ENCODE measurements at regions not wholly inside any gene's neighbourhood (a gene's known extent, or its start where the extent isn't known, plus 50 kb on each side); places are given as distances from the start of the nearest gene placed in this dataset.

DNA sequence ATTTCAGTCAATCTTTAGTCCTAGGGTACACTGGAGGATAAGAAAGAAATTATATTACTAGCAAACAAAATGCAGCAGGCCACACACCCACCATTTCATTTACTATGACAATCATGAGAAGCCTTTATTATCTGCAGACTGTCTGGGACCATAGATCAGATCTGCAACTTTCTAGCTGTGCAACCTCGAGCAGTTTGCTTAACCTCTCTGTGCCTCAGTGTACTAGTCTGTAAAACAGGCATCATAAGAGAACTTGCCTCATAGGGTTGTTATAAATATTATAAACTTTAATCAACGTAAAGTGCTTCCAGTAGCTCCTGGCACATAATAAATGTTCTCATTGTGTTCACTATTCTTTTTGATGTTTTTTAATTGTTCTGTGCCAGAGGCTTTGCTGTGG is 128.2 kb upstream of the C1QTNF7 start:
- no peak overlapping the region for H2AFZ ChIP-seq (ENCODE audit: low read depth, low read length)
- H3K27me3 ChIP-seq (ENCODE audit: insufficient read depth, low read depth, low read length), result no peaks in the 10 kb centered on the region
- no peaks in the 10 kb centered on the region for H3K9me3 ChIP-seq (ENCODE audit: low read length)
- H3F3A ChIP-seq (ENCODE audit: insufficient read depth, low read length, poor library complexity, severe bottlenecking), result no peaks in the 10 kb centered on the region
- H4K20me1 ChIP-seq (ENCODE audit: insufficient read depth), result no peaks in the 10 kb centered on the region
- TF ChIP-seq EP300 (conservative IDR thresholded peaks at IDR 0.05; ENCODE audit: poor library complexity, severe bottlenecking) (no peak), SMC3 (conservative IDR thresholded peaks at IDR 0.05; ENCODE audit: poor library complexity) (no peak)
- TF ChIP-seq, protein P1, sequence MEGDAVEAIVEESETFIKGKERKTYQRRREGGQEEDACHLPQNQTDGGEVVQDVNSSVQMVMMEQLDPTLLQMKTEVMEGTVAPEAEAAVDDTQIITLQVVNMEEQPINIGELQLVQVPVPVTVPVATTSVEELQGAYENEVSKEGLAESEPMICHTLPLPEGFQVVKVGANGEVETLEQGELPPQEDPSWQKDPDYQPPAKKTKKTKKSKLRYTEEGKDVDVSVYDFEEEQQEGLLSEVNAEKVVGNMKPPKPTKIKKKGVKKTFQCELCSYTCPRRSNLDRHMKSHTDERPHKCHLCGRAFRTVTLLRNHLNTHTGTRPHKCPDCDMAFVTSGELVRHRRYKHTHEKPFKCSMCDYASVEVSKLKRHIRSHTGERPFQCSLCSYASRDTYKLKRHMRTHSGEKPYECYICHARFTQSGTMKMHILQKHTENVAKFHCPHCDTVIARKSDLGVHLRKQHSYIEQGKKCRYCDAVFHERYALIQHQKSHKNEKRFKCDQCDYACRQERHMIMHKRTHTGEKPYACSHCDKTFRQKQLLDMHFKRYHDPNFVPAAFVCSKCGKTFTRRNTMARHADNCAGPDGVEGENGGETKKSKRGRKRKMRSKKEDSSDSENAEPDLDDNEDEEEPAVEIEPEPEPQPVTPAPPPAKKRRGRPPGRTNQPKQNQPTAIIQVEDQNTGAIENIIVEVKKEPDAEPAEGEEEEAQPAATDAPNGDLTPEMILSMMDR (IDR thresholded peaks at IDR 0.05; ENCODE audit: poor library complexity, severe bottlenecking), result no peak
- H3K4me2 ChIP-seq (ENCODE audit: low read length), result no peak overlapping the region
- no peaks in the 10 kb centered on the region for H3K79me2 ChIP-seq (replicated peaks; ENCODE audit: insufficient read depth, low read length)
- H3K36me3 ChIP-seq (ENCODE audit: insufficient read depth, low read length), result no peaks in the 10 kb centered on the region
- no peak overlapping the region for H3K4me3 ChIP-seq (ENCODE audit: low read length)
- no peak overlapping the region for H3K9ac ChIP-seq (ENCODE audit: low read length)
- no peak overlapping the region for H3K27ac ChIP-seq (ENCODE audit: low read length)
- H3K9me2 ChIP-seq (ENCODE audit: insufficient read depth, low read length), result no peaks in the 10 kb centered on the region

DNA sequence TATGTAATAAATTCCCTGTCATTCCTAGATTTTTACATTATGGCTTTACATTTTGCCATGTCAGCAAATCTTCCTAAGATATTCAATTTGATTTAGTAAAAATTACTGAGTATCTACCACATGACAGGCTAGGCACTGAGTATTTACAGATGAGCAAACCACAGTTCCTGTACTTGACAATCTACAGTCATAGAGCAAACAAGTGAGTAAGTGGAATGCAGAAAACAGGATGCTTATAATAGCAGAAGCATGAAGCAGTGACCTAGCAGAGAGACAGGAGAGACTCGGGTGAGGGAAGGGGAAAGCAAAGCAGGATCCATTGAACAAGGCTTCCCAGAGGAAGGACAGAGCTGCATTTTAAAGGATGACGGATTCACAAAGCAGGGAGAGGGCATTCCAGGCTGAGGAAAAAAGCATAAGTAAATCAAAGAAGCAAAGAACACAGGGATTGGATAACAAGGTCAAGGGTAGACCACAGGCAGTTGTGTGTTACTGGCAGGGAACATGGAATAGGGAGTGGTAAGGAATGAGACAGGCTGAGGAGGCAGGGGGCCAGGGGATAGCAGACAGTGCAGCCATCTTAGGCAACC is 124.7 kb upstream of the C1QTNF7 start:
- no peaks in the 10 kb centered on the region for H4K20me1 ChIP-seq (ENCODE audit: insufficient read depth)
- H3K9me2 ChIP-seq (ENCODE audit: insufficient read depth, low read length), result no peaks in the 10 kb centered on the region
- no peak overlapping the region for H3K4me2 ChIP-seq (ENCODE audit: low read length)
- H3F3A ChIP-seq (ENCODE audit: insufficient read depth, low read length, poor library complexity, severe bottlenecking), result no peaks in the 10 kb centered on the region
- no peaks in the 10 kb centered on the region for H3K27me3 ChIP-seq (ENCODE audit: insufficient read depth, low read depth, low read length)
- no peak overlapping the region for H2AFZ ChIP-seq (ENCODE audit: low read depth, low read length)
- no peaks in the 10 kb centered on the region for H3K79me2 ChIP-seq (replicated peaks; ENCODE audit: insufficient read depth, low read length)
- H3K9me3 ChIP-seq (ENCODE audit: low read length), result no peaks in the 10 kb centered on the region
- H3K36me3 ChIP-seq (ENCODE audit: insufficient read depth, low read length), result no peaks in the 10 kb centered on the region
- H3K27ac ChIP-seq (ENCODE audit: low read length), result no peak overlapping the region
- H3K9ac ChIP-seq (ENCODE audit: low read length), result no peak overlapping the region
- TF ChIP-seq SMC3 (conservative IDR thresholded peaks at IDR 0.05; ENCODE audit: poor library complexity), result no peak
- no peak for TF ChIP-seq EP300 (conservative IDR thresholded peaks at IDR 0.05; ENCODE audit: poor library complexity, severe bottlenecking)
- TF ChIP-seq, protein P1 (IDR thresholded peaks at IDR 0.05; ENCODE audit: poor library complexity, severe bottlenecking), result no peak
- TF ChIP-seq RAD21 (conservative IDR thresholded peaks at IDR 0.05), result no peak
- no peak for TF ChIP-seq EZH2 (IDR thresholded peaks at IDR 0.05; ENCODE audit: borderline replicate concordance, insufficient read depth, low read length, poor library complexity, severe bottlenecking)
- TF ChIP-seq POLR2AphosphoS5 (IDR thresholded peaks at IDR 0.05), result no peak
- no peak for TF ChIP-seq TAF1 (IDR thresholded peaks at IDR 0.05; ENCODE audit: low read depth)
- no peak for TF ChIP-seq MXI1 (conservative IDR thresholded peaks at IDR 0.05; ENCODE audit: poor library complexity, severe bottlenecking)
- TF ChIP-seq, protein P2, sequence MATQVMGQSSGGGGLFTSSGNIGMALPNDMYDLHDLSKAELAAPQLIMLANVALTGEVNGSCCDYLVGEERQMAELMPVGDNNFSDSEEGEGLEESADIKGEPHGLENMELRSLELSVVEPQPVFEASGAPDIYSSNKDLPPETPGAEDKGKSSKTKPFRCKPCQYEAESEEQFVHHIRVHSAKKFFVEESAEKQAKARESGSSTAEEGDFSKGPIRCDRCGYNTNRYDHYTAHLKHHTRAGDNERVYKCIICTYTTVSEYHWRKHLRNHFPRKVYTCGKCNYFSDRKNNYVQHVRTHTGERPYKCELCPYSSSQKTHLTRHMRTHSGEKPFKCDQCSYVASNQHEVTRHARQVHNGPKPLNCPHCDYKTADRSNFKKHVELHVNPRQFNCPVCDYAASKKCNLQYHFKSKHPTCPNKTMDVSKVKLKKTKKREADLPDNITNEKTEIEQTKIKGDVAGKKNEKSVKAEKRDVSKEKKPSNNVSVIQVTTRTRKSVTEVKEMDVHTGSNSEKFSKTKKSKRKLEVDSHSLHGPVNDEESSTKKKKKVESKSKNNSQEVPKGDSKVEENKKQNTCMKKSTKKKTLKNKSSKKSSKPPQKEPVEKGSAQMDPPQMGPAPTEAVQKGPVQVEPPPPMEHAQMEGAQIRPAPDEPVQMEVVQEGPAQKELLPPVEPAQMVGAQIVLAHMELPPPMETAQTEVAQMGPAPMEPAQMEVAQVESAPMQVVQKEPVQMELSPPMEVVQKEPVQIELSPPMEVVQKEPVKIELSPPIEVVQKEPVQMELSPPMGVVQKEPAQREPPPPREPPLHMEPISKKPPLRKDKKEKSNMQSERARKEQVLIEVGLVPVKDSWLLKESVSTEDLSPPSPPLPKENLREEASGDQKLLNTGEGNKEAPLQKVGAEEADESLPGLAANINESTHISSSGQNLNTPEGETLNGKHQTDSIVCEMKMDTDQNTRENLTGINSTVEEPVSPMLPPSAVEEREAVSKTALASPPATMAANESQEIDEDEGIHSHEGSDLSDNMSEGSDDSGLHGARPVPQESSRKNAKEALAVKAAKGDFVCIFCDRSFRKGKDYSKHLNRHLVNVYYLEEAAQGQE (IDR thresholded peaks at IDR 0.05; ENCODE audit: borderline replicate concordance), result no peak
- H3K4me3 ChIP-seq (ENCODE audit: low read length), result no peak overlapping the region

All from neural cell (in vitro differentiated cells).